ENCODE measurements at regions not wholly inside any gene's neighbourhood (a gene's known extent, or its start where the extent isn't known, plus 50 kb on each side); places are given as distances from the start of the nearest gene placed in this dataset.

- Histone ChIP-seq H4K20me1 (ENCODE audit: insufficient read depth, low read length) (no peaks in the 10 kb centered on the region), H3K23ac (ENCODE audit: low read depth, low read length) (no peak overlapping the region), H4K5ac (ENCODE audit: low read depth, low read length) (no peak overlapping the region), H3K4me3 (ENCODE audit: insufficient read depth, low read depth, low read length) (no peak overlapping the region), H4K8ac (ENCODE audit: low read depth in 2 of 2, low read length in 2 of 2) (peak overlapping the region; percentile 79 to 93; a peak in 3 of 4 replicates), H2AK5ac (ENCODE audit: low read depth, low read length) (peak overlapping the region; percentile 96), H3K9me3 (ENCODE audit: control insufficient read depth, insufficient read depth, low read length) (0 out of 2 replicates have a peak, but pooled peaks cover 2% of the 10 kb centered on the region), H3K4ac (ENCODE audit: low read depth, low read length) (peak overlapping the region; percentile 85), H3K36me3 (ENCODE audit: control insufficient read depth, insufficient read depth, low read length) (no peaks in the 10 kb centered on the region), H3K14ac (replicated peaks; ENCODE audit: low read depth, low read length) (peak overlapping the region; percentile 52), H2BK20ac (ENCODE audit: low read depth, low read length) (peak overlapping the region; percentile 95), H3K9me1 (ENCODE audit: insufficient read depth, low read length) (peaks cover 21% of the 10 kb centered on the region), H4K91ac (ENCODE audit: insufficient read depth, low read depth, low read length) (peak overlapping the region; percentile 36), H3K4me1 (ENCODE audit: control insufficient read depth, insufficient read depth, low read length) (peaks cover 12% of the 10 kb centered on the region), H3K79me1 (ENCODE audit: low read depth in 1 of 2, low read length in 2 of 2) (peaks cover 0 to 12% of the 10 kb centered on the region in 2 experiments; a peak in 2 of 4 replicates), H3K27ac (ENCODE audit: insufficient read depth, low read length) (no peak overlapping the region), H3K56ac (ENCODE audit: extremely low read depth, insufficient read depth, low read length) (no peak overlapping the region), H2BK5ac (ENCODE audit: low read depth, low read length, poor library complexity, severe bottlenecking) (no peak overlapping the region), H3K18ac (ENCODE audit: low read depth, low read length) (peak overlapping the region; percentile 40; the same call in 1 of the 2 replicates), H3K27me3 (ENCODE audit: control insufficient read depth, insufficient read depth, low read length) (no peaks in the 10 kb centered on the region), H2BK120ac (ENCODE audit: low read depth, low read length) (peak overlapping the region; percentile 97), H2AK9ac (replicated peaks; ENCODE audit: low read depth, low read length, poor library complexity) (no peak overlapping the region), H2BK15ac (ENCODE audit: low read depth, low read length) (peak overlapping the region; percentile 99; the same call in 2 of the 3 replicates), H2AFZ (replicated peaks; ENCODE audit: low read length, poor library complexity) (no peak overlapping the region), H3K4me2 (ENCODE audit: low read depth, low read length) (no peak overlapping the region), H3K9ac (ENCODE audit: low read depth, low read length) (no peak overlapping the region)
- DNase-seq (no peak), ATAC-seq (ENCODE audit: low read depth) (no peak)
- intact Hi-C loops (cut with micrococcal nuclease) (no loop called here), dilution Hi-C loops (cut with HindIII; ENCODE audit: low sequenced_read_pairs, unreplicated experiment) (no loop called here), in situ Hi-C loops (cut with MboI; ENCODE audit: low sequenced_read_pairs) (no loop called here)
- TF ChIP-seq FOS (IDR thresholded peaks at IDR 0.05; ENCODE audit: low read depth, low read length) (no peak), RFX5 (IDR thresholded peaks at IDR 0.05; ENCODE audit: low read depth, low read length) (no peak), CTCF (conservative IDR thresholded peaks at IDR 0.05; ENCODE audit: low read depth, low read length) (no peak), NFE2L2 (IDR thresholded peaks at IDR 0.05; ENCODE audit: low read depth, low read length) (no peak), MAZ (IDR thresholded peaks at IDR 0.05; ENCODE audit: borderline replicate concordance, low read depth, low read length) (no peak), RCOR1 (IDR thresholded peaks at IDR 0.05; ENCODE audit: insufficient replicate concordance, low read length) (no peak), CHD1 (IDR thresholded peaks at IDR 0.05; ENCODE audit: low read depth, low read length) (no peak), MAFK (IDR thresholded peaks at IDR 0.05; ENCODE audit: low read depth, low read length) (no peak), RAD21 (IDR thresholded peaks at IDR 0.05; ENCODE audit: low read length) (no peak), SMC3 (IDR thresholded peaks at IDR 0.05; ENCODE audit: low read depth, low read length) (no peak), POLR2A (IDR thresholded peaks at IDR 0.05; ENCODE audit: low read depth, low read length) (no peak), ELK1 (IDR thresholded peaks at IDR 0.05; ENCODE audit: borderline replicate concordance, low read depth, low read length) (no peak), BHLHE40 (IDR thresholded peaks at IDR 0.05; ENCODE audit: low read depth, low read length) (no peak)
- POLR2A ChIA-PET (ENCODE audit: unreplicated experiment) = no interaction called here
- no CpG with 5 or more reads among the region's 2 CpGs for WGBS, 2 experiments (ENCODE audit: extremely low coverage in 2 of 2, insufficient read length in 1 of 2)
- no TSS peak for BruUV-seq (replicated peaks)
- CTCF ChIA-PET = interaction anchor here (0.6 to 1.1 kb wide), 2 partner anchors 12 to 302 kb away, joined by 3 read pairs; no protein-coding TSS in a partner anchor
Observed at GRCh38 chr1:94616506-94616905, 74.9 kb upstream of the F3 start.
